HG02938 (cell line): ENCODE measurements at regions not wholly inside any gene's neighbourhood (a gene's known extent, or its start where the extent isn't known, plus 50 kb on each side); places are given as distances from the start of the nearest gene placed in this dataset.
"Not testable (repeated sequence)": the region's sequence is repeated elsewhere in the genome, so short reads cannot be mapped to it uniquely, and the experiment has no call there.

Experiments used
- ATAC-seq: cut with Tn5 transposase; IDR thresholded peaks from one replicate; pipeline ENCODE4 v1.9.1; 2021; ENCODE audit warnings: mild to moderate bottlenecking, moderate library complexity; ENCODE audit not compliant: unreplicated experiment

DNA sequence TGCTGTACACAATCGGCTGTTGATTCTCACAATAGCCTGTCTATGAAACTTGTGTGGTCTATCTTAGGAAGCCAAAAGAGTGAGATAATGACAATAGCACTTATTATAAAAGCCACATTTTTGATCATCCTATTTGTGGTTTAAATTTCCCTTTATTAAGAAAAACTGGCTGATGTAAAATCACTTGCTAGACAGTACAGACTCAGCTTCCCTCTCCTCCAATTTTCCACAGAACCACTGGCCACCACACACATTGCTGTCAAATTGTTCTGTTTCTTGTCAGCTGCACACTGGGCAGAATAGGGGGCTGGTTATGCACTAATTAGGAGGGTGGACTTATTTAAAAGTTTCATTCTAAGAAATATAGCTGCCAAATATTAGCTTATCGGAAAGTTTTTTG lies 425.9 kb downstream of the EPHA3 start:
- no peak for ATAC-seq

DNA sequence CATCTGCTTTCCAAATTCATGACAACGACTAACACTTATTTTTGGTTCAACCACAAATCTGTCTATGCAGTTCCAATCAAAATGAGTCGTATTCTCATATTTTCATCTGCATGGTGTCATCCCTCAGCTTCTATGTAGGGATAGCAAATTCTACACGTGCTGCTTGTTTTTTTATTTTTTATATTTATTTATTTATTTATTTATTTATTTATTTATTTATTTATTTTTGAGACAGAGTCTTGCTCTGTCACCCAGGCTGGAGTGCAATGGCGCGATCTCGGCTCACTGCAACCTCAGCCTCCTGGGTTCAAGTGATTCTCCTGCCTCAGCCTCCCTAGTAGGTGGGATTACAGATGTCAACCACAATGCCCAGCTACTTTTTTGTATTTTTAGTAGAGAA lies 447.2 kb downstream of the EPHA3 start:
- not testable (repeated sequence) for ATAC-seq

DNA sequence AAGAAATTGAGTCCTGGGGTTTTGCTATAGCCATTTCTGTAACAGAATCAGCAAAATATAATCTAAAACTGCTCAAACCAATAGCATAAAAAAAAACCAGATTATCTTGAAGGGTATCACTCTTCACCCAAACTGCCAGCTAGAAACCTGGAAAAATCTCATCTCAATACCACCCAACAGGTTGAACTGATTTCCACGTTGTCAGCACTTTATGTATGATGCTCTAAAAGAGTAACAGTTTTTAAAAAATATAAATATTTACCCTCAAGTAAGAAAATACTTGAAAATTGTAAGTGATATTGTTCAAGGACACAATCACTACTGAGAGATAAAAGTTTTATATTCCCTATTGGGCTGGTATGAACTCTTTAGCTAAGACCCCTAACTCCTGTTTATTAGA lies 451.3 kb downstream of the EPHA3 start:
- no peak for ATAC-seq

DNA sequence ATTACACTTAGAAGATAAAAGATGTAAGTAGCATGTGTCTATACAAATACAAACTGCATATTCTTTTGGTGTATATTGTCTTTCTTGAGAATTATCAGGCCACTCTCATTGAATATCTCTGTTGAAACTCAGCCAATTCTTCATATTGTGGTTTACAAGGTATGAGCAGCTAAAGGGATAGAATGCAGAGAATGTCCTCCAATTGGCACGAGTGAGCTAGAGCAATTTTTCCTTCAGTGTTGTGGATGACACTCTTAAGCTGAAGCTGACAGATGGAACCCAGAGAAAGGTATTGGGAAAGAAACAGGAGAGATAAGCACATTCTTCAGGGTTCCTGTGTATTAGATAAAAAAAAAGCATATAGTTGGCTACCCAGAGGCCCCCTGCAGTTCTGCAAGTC lies 453.1 kb downstream of the EPHA3 start:
- ATAC-seq: no peak

DNA sequence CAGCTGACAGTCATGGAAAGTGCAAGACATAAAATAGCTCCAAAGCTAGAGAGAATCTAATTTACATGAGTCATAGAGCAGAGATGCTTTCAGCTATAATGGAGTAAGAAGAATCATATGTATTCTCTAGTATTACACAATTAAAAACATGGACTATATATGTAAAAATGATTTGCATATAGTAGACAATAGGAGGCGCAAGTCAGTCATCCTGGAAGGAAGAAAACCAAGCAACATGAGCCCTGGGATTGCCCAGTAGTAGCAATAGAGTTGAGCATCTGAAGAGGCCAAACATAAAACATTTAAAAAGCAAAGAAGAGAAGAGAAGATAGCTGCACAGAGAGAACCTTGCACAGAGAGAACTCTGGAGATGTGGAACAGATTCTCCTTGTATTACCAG lies 455.0 kb downstream of the EPHA3 start:
- ATAC-seq: no peak

DNA sequence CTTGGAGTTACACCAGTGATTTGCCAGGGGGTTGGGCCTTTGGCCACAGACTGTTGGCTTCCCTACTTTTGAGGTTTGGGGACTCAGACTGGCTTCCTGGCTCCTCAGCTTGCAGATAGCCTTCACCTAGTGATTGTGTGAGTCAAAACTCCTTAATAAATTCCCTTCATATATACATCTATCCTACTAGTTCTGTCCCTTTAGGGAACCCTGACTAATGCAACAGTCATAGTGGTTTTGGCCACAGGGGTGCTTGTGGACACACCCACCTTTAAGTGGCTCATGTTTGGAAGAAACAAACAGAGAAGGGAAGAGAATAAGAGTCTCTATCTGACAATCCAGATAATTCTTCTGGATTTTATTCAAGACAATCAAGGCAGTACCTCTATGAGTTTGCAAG lies 457.7 kb downstream of the EPHA3 start:
- ATAC-seq: no peak

DNA sequence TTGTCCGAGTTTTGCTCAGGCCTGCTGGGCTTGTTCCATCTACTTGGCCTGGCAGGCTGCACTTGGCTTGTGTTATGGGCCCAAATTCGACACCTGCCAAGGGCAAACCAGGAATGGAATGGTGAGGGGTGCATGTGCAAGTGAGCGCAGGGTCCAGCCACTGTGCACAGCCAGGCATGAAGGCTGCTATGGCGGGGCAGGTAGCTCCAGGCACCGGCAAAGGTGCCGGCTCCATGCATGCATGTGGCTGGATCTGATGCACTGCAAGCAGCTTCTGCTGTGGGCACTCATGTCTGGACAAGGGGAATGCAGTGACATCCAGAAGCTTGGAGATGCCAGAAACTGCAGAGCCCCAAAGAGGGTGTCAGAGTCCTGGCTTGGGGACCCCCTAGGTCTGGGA lies 463.0 kb downstream of the EPHA3 start:
- no peak for ATAC-seq

DNA sequence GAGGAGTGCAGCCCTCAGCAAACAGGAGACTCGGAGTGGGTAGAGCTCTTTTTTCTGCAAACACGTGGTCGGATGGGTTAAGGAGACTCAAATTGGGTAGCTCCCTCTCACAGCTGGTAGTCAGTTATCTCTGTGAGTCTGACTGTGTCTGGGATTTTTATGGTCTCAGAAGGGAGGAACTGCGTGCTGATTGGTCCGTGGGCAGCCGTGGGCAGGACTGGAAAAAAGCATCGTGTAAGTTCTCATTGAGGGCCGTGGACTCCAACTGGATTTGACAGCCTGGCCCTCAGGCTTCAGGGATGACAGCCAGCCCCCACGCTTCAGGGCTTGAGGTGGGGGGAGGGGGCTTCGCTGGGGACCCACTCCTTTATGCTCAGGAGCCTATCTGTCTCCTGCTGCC lies 463.9 kb downstream of the EPHA3 start:
- no peak for ATAC-seq

DNA sequence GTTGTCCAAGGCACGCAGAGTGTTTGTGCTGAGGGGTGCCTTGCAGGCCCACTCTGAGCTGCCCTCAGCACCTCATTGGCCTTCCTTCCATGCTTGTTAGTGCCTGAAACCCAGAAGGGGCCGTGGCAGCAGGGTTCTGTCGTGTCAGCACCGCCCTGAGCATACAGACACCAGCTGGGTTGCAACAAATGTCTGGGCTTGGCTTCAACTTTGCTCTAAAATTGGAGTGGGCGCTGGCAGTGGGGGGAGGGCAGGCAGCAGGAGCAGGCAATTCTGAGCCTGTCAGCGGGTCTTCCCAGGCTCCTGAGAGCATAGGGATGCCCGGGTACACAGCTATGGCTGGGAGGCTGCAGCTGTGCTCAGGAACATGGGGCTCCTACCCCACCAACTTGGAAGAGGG lies 464.3 kb downstream of the EPHA3 start:
- ATAC-seq: no peak

DNA sequence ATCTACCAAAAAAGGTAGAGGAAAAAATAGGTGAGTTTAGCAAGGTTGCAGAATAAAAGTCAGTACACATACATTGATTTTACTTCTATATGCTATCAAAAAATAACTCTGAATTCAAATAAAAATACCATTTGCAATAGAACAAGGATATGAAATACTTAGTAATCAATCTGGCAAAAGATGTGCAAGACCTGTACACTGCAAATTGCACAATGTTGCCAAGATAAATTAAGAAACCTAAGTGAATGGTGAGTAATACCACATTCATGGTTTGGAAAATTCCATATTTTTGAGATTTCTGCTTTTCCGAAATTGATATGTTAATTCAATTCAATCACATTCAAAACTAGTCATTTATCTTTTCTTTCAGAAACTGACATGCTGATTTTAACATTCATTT lies 464.8 kb downstream of the EPHA3 start:
- no peak for ATAC-seq

DNA sequence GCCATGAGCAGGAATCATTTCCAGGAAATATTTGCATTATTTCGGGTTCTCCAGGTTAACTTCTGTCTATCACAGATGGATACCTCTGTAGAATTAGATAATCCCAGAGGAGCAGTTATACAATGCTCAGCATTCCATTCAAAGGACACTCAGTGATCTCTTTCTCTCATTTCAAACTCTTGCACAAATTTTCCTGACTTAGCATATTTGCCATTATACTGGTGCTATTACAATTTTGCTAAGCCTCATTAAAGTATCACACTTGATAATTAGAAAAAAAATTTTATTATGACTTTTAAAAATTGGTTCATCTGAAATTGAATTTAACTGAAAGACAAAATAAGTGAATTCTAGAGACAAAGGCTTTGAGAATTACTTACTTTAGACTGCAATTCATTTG lies 469.0 kb downstream of the EPHA3 start:
- no peak for ATAC-seq

DNA sequence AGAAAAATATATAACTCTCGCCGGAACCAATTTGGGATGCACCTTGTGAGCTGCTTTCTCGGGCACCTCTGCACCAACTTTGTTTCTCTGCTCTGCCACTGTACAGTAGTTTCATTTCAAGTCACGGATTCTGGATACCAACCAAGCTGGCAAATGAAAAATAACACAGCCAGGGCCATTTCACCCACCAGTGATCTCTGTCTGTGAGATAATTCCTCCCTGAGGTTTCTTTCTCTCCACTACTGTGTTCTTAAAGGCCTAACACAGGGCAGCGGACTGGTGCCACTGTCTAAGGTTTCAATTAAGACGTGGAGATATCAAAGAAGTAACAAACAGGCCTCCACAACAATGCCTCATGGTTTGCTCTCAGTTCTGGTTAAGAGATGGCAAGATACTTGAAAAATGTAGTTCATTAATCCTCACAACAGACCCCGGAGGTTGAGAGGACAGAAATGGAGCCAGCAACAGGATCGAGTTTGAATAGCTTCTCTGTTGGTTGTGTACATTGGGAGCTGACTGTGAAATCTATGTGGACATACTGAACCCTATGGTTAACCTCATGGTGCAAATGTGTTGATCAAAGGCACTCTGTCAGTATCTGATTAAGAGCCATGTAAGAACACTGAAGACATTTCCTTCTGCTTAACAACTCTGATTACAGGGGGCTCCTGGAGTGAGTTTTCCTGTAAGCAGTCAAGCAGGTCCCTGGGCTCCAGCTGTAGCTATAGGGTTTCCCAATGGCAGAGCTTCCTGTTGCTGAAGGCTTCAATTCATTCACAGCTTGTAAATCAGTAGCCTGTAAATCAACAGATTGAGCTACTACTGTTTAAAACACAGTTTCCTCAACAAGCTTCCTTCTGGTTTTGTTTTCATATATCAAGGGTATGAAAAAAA lies 470.5 kb downstream of the EPHA3 start:
- no peak for ATAC-seq

DNA sequence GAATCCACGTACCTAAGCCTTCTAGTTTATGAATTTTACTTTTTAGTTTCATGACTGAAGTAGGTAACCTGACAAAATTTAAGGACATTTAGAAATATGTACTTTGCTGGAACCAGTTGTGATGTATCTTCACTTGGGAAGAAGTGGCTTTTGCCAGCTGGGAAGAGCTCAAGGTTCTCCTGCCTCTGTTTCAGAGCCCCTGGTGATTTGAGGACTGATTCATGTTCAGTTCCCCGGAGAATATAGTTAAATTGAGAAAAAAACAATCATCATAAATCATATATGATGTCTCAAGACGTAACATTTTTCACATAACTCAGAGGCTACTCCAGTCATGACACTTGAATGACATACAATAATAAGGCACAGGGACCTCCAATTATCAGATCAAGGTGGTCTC lies 473.4 kb downstream of the EPHA3 start:
- ATAC-seq: no peak

DNA sequence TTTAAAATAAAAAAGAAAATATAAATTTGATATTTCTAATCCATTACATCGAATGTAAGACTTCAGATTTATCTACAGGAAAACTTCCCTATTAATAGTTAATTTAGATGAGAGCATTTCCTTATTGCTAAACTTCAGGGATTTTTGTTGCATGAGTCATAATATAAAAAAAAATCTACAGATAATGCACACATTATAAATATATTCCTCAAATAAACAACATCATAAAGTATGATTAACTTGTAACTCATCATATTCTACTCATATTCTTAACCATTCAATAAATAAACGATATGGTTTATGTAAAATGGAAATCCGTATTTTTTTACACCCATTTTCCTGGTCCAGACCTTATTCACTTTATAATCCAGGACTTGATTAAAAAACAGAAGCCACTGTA lies 477.0 kb downstream of the EPHA3 start:
- no peak for ATAC-seq

DNA sequence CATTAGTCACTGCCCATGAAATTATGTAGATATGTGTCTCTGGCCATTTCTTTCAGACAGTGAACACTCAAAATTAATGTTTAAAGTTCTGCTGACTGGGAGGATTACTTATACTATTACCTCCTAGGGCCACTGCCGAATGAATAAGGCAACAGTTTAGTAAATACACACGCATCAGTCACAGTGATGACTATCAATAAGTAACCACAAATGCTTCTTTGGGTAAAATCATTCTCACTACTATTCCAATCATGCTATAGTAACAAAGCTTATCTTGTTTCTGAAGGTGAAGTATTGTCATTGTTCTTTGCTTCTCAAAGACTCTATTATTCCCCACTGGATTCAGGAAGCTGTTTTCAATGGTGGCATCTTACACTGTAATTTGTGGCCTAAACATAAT lies 478.8 kb downstream of the EPHA3 start:
- ATAC-seq: no peak

DNA sequence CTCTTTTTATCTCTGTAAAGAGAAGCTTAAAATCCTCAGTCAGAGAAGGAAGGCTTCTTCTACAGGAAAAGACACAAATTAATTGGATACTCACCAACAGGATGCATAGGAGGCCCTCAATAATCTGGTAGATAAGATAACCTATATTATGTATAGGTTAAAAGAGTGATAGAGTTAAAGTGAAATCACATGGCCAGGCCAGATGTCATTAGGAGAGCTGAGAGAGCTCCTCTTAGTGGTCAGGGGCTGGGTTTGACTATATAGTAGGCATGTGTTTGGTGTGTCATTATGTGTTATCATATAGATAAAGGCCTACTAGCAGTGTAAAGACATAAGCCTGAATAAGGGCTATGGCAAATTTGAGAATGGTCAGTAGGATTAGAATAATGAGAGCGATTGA lies 479.3 kb downstream of the EPHA3 start:
- ATAC-seq: no peak

DNA sequence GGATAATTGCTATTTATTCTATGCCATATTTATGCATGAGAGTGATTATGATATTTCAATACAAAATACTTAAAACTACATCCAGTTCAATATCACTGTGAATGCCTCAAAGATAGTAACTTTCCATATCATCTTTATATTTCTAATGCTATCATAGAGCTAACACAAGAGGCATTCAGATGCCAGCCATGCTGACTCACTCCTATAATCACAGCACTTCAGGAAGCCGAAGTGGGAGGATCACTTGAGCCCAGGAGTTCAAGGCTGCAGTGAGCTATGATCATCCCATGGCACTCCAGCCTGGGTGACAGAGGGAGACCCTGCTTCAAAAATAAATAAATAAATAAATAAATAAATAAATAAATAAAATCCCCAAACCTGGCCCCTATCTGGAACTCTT lies 498.7 kb downstream of the EPHA3 start:
- no peak for ATAC-seq

DNA sequence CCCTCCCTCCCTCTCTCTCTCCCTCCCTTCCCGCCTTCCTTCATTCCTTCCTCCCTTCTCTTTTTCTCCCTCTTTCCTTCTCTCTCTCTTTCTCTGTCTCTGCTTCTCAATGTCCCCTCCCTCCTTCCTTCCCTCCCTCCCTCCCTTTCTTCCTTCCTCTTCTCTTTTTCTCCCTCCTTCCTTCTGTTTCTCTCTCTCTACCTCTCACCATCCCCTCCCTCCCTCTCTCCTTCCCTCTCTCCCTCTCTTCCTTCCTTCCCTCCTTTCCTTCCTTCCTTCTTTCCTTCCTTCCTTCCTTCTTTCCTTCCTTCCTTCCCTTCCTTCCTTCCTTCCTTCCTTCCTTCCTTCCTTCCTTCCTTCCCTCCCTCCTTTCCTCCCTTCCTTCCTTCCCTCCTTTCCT lies 504.6 kb downstream of the EPHA3 start:
- no peak for ATAC-seq

DNA sequence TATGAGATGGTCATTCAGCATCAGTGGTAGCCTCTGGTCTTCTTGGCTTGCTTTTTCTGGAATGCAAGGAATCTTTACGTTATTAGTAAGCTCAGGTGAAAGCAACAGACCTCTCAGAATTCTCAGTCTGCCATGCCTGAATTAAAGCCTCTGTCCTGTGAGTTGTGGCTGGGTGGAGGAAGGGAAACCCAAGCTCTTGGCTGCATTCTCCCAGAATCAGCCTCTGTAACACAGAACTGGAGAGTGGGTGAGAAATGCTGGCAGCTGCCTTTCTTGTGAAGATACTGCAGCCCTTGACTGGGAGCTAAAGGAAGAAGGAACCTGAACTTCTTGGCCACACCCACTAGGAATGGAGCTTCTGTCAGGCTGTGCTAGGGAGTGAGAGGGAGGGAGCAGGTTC lies 505.8 kb downstream of the EPHA3 start:
- no peak for ATAC-seq

DNA sequence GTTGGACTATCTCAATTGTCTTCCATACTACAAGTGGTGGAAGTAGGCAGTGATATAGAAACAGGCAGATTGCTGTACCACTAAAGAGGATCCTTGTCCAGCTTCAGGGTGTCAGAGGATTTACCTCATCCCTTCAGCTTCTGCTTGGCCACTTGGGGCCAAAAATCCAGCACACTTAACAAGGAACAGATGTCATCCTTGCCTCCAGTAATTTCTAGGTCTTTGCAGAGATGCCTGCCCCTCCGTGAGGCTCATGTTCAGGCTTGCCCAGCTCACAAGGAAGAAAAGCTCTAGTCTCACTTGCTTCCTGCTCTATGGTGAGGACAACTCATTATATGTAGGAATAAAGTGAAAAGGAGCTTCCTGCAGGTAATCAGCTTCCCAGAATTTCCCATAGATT lies 510.3 kb downstream of the EPHA3 start:
- no peak for ATAC-seq

DNA sequence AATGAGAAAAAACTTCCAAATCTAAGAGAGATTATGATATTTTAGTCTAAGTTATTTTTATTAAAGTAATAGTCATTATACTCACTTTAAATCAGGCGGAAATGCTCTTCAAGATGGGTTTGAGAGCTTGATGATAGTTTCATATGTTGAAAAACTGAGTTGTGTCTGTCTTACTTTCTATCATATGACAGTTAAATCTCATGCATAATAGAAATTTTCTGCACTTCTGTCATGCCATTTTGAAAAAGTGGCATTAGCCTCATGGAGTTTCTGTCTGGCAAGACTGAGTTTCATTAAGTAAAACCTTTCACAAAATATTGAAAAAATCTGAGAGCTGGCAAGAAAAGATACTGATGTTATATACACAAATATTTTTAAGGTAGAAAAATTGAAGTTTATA lies 511.8 kb downstream of the EPHA3 start:
- no peak for ATAC-seq

DNA sequence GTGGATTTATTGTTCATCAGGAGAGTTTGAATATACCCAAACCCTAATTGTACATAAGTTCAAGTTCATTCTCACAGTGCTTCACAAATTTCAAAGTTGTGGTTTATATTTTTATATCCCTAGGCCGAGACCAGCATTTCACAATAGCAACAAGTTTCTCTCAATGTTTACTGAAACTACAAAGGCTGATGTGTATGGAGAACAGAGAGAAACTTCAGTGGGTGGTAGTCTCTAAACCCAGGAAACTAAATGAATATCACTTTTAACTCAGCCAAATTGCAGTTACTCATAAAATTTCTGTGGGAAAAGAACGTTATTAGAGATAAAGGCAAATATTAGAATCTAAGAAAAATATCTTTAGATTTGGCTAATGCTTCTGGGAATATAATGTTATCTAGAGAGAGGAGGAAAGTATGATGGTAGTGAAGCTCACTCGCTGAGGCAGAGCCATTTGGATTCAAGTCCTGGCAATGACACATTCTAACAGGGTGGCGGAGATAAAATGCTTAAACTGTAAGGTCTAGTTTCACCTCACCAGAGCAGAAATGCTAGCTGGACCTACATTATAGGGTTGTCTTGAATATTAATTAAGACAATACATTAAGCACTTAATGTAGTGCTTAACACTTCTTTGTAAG lies 514.8 kb downstream of the EPHA3 start:
- no peak for ATAC-seq

DNA sequence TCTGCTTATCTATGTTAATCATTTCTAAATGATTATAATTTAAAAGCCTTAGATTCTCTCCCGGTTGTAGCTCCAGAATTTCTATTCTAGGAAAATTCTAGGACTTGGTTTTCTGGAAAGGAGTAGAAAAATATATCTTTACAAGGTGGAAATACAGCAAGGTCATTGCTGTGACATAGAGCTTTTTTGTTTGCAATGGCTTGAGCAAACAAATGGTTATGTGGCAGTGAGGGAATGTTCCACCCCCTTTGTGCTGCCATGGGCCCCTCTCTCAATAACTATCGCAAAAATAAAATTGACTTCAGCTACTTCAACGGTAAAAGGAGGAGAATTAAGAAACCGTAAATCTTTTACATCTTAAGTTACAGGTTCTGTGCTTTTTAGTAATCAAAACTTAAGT lies 517.1 kb downstream of the EPHA3 start:
- ATAC-seq: no peak
